WTC11 (cell line): ENCODE measurements at regions not wholly inside any gene's neighbourhood (a gene's known extent, or its start where the extent isn't known, plus 50 kb on each side); places are given as distances from the start of the nearest gene placed in this dataset.

Experiments used
- ATAC-seq: fragments of 200-7000 bp; cut with Tn5 transposase; 2 replicates; pipeline ENCODE4 v1.10.0; 2021; ENCODE audit warnings: mild to moderate bottlenecking, moderate library complexity
- CTCF ChIA-PET: fragments of 300-600 bp; sonication (Branson Sonifier 250); formaldehyde crosslinking; loops from one replicate; lab custom pipeline; 2021; ENCODE audit warnings: antibody characterized with exemption; lab: Charles Lee
- POLR2A ChIA-PET: fragments of 350-600 bp; sonication (Branson Sonifier 250); formaldehyde crosslinking; loops from one replicate; lab custom pipeline; 2021; ENCODE audit warnings: antibody characterized with exemption; lab: Charles Lee
- DNase-seq: peaks from one replicate; pipeline ENCODE4 v3.0.0; 2021; ENCODE audit warnings: low spot score
- H3K27ac Mint-ChIP-seq: 2 replicates; pipeline ENCODE4 v1.8.0; 2021; ENCODE audit warnings: mixed read lengths
- H3K27me3 Mint-ChIP-seq: 2 replicates; pipeline ENCODE4 v1.8.0; 2021; ENCODE audit warnings: low read depth, mild to moderate bottlenecking, moderate library complexity, mixed read lengths
- H3K36me3 Mint-ChIP-seq: 2 replicates; pipeline ENCODE4 v1.8.0; 2021; ENCODE audit warnings: mixed read lengths
- H3K4me1 Mint-ChIP-seq: 2 replicates; pipeline ENCODE4 v1.8.0; 2022; ENCODE audit warnings: mixed read lengths
- H3K4me3 Mint-ChIP-seq: 2 replicates; pipeline ENCODE4 v1.8.0; 2021; ENCODE audit warnings: mild to moderate bottlenecking, moderate library complexity, mixed read lengths
- H3K9me3 Mint-ChIP-seq: 2 replicates; pipeline ENCODE4 v1.8.0; 2021; ENCODE audit warnings: mixed read lengths
- GTF2I ChIP-seq: fragments of 250-450 bp; sonication (Bioruptor Pico); conservative IDR thresholded peaks from 2 replicates; pipeline ENCODE4 v1.4.0; 2021; ENCODE audit warnings: mild to moderate bottlenecking
- IRF2 ChIP-seq: sonication (generic); formaldehyde crosslinking; IDR thresholded peaks from 2 replicates; pipeline ENCODE4 v1.8.0; 2022; ENCODE audit warnings: low read depth, missing genetic modification reagents, borderline replicate concordance
- NR1H2 ChIP-seq: sonication (generic); formaldehyde crosslinking; IDR thresholded peaks from 2 replicates; pipeline ENCODE4 v1.9.0; 2021; ENCODE audit warnings: mild to moderate bottlenecking, moderate library complexity, missing genetic modification reagents
- NR3C1 ChIP-seq: sonication (generic); formaldehyde crosslinking; conservative IDR thresholded peaks from 2 replicates; pipeline ENCODE4 v1.8.1; 2023; ENCODE audit warnings: low read depth, mild to moderate bottlenecking, missing genetic modification reagents
- RELA ChIP-seq: sonication (generic); formaldehyde crosslinking; IDR thresholded peaks from 2 replicates; pipeline ENCODE4 v1.8.1; 2022; ENCODE audit warnings: missing genetic modification reagents, mild to moderate bottlenecking, borderline replicate concordance
- RORB ChIP-seq: fragments of 250-450 bp; sonication (Bioruptor Pico); IDR thresholded peaks from 2 replicates; pipeline ENCODE4 v1.9.0; 2021; ENCODE audit warnings: mild to moderate bottlenecking
- SOX15 ChIP-seq: fragments of 250-450 bp; sonication (Bioruptor Pico); IDR thresholded peaks from 2 replicates; pipeline ENCODE4 v1.9.0; 2021; ENCODE audit warnings: mild to moderate bottlenecking
- ZNF121 ChIP-seq: sonication (generic); formaldehyde crosslinking; IDR thresholded peaks from 2 replicates; pipeline ENCODE4 v1.8.0; 2023; ENCODE audit warnings: missing genetic modification reagents
- ZNF396 ChIP-seq: fragments of 250-450 bp; sonication (Bioruptor Pico); IDR thresholded peaks from 2 replicates; pipeline ENCODE4 v1.8.0; 2021; ENCODE audit warnings: mild to moderate bottlenecking, moderate library complexity, borderline replicate concordance
- ZNF671 ChIP-seq: fragments of 250-450 bp; sonication (Bioruptor Pico); IDR thresholded peaks from 2 replicates; pipeline ENCODE4 v1.8.0; 2021; ENCODE audit warnings: mild to moderate bottlenecking
- TF ChIP-seq, protein P1 (sequence below): fragments of 250-450 bp; sonication (Bioruptor Pico); conservative IDR thresholded peaks from 2 replicates; pipeline ENCODE4 v1.9.0; 2021; ENCODE audit warnings: mild to moderate bottlenecking
- TF ChIP-seq, protein P2 (sequence below): fragments of 250-450 bp; sonication (Bioruptor Pico); IDR thresholded peaks from 2 replicates; pipeline ENCODE4 v1.9.0; 2021; ENCODE audit warnings: mild to moderate bottlenecking, borderline replicate concordance
- TF ChIP-seq, protein P3 (sequence below): sonication (generic); formaldehyde crosslinking; IDR thresholded peaks from 2 replicates; pipeline ENCODE4 v1.8.1; 2022; ENCODE audit warnings: low read depth, missing genetic modification reagents, borderline replicate concordance
- TF ChIP-seq, protein P4 (sequence below): sonication (generic); formaldehyde crosslinking; IDR thresholded peaks from 2 replicates; pipeline ENCODE4 v1.8.1; 2023; ENCODE audit warnings: mild to moderate bottlenecking, missing genetic modification reagents
- TF ChIP-seq, protein P5 (sequence below): sonication (generic); formaldehyde crosslinking; conservative IDR thresholded peaks from 2 replicates; pipeline ENCODE4 v1.8.1; 2022; ENCODE audit warnings: mild to moderate bottlenecking, missing genetic modification reagents
- TF ChIP-seq, protein P6 (sequence below): sonication (generic); formaldehyde crosslinking; IDR thresholded peaks from 2 replicates; pipeline ENCODE4 v1.8.1; 2023; ENCODE audit warnings: mild to moderate bottlenecking, moderate library complexity, missing genetic modification reagents
- TF ChIP-seq, protein P7 (sequence below): fragments of 250-450 bp; sonication (Bioruptor Pico); IDR thresholded peaks from 2 replicates; pipeline ENCODE4 v1.9.0; 2021; ENCODE audit warnings: mild to moderate bottlenecking
- TF ChIP-seq, protein P8 (sequence below): fragments of 200-600 bp; IDR thresholded peaks from 2 replicates; pipeline ENCODE4 v1.8.0; 2022; ENCODE audit warnings: antibody characterized with exemption
- TF ChIP-seq, protein P9 (sequence below): sonication (generic); formaldehyde crosslinking; IDR thresholded peaks from 2 replicates; pipeline ENCODE4 v1.8.1; 2023; ENCODE audit warnings: mild to moderate bottlenecking, missing genetic modification reagents, moderate library complexity

DNA sequence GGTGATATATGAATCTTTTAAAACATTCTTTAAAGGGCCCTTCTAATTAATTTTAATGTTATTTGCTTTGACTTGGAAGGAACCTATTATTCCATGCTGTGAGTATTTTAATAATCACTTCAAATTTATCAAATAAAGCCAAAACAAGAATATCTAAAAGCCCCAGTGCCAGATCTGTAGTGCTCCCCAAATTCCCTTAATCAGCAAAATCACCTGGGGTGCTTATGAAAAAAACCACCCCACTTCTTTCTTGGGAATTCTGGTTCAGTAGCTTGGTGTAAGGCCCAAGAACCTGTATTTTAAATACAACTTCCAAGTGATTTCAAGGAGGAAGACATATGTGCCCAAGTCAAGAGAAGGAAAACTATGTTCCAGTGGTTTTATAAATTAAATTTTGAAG, 202.4 kb upstream of the OSR1 start (continued):
- TF ChIP-seq ZNF121 (CRISPR knock-in tag): no peak

DNA sequence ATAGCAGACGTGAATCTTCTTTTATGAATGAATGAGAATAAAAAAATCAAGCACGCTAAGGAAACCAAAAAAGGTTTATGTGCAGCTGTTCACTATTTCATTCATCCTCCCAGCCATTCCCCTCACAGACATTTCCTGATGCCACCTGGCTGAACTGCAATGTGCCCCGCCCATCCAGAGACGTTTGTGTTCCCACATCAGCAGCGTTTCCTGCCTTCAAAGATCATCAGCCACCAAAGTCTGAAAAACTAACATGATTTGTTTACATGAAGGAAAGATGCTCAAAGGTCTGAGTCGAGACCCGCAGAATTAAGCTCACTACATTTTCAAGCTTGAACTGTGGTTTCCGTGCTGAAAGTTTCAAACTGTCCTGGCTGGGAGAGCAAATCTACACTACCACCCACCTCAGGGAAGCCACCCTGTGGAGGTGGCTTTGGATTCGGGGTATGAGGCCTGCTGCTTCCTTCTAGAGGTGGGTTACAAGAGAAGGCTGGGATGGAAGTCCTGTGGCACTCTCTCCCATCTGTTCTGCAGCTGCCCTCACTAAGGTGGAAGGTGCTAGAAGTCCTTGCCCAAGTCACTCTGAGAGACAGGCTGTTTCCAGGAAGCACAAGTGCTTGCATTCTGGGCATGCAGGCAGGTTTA, 201.3 kb upstream of the OSR1 start:
- Mint-ChIP-seq H3K27ac (no peak overlapping the region), H3K27me3 (no peaks in the 10 kb centered on the region), H3K36me3 (no peaks in the 10 kb centered on the region), H3K4me3 (no peak overlapping the region), H3K4me1 (peaks cover 4% of the 10 kb centered on the region), H3K9me3 (no peaks in the 10 kb centered on the region)
- peak; percentile 58 for ATAC-seq
- ChIA-PET CTCF (no interaction called here), POLR2A (no interaction called here)
- TF ChIP-seq NR1H2 (CRISPR knock-in tag): no peak
- TF ChIP-seq, protein P1, sequence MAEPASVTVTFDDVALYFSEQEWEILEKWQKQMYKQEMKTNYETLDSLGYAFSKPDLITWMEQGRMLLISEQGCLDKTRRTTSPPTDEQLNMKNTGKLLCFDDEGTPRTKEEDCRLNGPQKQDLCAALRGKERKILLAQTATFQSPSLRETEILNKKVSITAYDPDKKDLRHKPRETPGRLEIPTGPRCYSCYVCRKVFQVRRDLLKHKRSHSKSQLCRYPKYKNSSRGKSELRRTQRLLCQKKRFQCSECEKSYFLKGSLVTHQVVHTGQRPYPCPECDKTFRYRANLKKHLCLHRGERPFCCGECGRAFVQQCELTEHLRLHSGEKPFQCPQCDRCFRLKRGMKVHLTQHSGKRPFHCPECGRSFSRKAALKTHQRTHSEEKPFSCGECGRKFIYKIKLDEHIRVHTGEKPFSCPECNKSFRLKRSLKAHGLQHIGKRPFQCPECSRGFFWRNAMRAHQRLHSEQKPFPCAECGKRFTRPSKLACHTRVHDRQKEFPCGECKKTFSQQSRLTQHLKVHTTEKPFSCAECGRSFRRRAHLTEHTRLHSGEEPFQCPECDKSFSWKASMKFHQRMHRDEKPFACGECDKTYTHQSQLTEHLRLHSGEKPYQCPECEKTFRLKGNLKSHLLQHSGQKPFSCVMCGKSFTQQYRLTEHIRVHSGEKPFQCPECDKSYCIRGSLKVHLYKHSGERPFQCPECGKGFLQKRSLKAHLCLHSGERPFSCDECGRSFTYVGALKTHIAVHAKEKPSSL: no peak
- TF ChIP-seq RORB (CRISPR knock-in tag): no peak
- TF ChIP-seq NR3C1: no peak
- TF ChIP-seq, protein P2, sequence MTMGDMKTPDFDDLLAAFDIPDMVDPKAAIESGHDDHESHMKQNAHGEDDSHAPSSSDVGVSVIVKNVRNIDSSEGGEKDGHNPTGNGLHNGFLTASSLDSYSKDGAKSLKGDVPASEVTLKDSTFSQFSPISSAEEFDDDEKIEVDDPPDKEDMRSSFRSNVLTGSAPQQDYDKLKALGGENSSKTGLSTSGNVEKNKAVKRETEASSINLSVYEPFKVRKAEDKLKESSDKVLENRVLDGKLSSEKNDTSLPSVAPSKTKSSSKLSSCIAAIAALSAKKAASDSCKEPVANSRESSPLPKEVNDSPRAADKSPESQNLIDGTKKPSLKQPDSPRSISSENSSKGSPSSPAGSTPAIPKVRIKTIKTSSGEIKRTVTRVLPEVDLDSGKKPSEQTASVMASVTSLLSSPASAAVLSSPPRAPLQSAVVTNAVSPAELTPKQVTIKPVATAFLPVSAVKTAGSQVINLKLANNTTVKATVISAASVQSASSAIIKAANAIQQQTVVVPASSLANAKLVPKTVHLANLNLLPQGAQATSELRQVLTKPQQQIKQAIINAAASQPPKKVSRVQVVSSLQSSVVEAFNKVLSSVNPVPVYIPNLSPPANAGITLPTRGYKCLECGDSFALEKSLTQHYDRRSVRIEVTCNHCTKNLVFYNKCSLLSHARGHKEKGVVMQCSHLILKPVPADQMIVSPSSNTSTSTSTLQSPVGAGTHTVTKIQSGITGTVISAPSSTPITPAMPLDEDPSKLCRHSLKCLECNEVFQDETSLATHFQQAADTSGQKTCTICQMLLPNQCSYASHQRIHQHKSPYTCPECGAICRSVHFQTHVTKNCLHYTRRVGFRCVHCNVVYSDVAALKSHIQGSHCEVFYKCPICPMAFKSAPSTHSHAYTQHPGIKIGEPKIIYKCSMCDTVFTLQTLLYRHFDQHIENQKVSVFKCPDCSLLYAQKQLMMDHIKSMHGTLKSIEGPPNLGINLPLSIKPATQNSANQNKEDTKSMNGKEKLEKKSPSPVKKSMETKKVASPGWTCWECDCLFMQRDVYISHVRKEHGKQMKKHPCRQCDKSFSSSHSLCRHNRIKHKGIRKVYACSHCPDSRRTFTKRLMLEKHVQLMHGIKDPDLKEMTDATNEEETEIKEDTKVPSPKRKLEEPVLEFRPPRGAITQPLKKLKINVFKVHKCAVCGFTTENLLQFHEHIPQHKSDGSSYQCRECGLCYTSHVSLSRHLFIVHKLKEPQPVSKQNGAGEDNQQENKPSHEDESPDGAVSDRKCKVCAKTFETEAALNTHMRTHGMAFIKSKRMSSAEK (CRISPR knock-in tag): no peak
- TF ChIP-seq IRF2 (CRISPR knock-in tag): no peak
- TF ChIP-seq, protein P3, sequence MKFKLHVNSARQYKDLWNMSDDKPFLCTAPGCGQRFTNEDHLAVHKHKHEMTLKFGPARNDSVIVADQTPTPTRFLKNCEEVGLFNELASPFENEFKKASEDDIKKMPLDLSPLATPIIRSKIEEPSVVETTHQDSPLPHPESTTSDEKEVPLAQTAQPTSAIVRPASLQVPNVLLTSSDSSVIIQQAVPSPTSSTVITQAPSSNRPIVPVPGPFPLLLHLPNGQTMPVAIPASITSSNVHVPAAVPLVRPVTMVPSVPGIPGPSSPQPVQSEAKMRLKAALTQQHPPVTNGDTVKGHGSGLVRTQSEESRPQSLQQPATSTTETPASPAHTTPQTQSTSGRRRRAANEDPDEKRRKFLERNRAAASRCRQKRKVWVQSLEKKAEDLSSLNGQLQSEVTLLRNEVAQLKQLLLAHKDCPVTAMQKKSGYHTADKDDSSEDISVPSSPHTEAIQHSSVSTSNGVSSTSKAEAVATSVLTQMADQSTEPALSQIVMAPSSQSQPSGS (CRISPR knock-in tag): no peak
- no peak for TF ChIP-seq ZNF396 (CRISPR knock-in tag)
- no peak for DNase-seq

DNA sequence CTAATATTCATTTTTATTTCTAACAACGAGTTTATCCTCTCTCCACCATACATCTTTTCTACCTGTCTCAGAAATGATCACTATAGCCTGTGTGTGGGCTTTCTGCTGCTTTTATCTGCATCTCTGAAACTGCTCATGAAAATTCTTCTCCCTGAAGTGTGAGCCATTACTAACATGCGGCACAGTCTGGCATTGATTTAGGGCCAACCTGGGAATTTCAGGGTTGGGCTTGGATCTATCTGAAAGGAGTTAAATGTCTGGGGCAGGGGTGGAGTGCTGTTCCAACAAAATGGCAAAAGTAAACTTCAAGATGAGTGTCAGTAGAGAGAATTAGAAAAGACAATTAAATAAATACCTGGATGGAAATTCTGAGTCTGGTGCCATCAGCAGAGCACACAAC, 198.2 kb upstream of the OSR1 start:
- DNase-seq: no peak
- no peak overlapping the region for H3K27ac Mint-ChIP-seq
- no peaks in the 10 kb centered on the region for H3K36me3 Mint-ChIP-seq
- H3K4me1 Mint-ChIP-seq: peaks cover 4% of the 10 kb centered on the region
- no peaks in the 10 kb centered on the region; the same call in 1 of the 2 replicates for H3K27me3 Mint-ChIP-seq
- no peaks in the 10 kb centered on the region for H3K9me3 Mint-ChIP-seq
- no peak overlapping the region for H3K4me3 Mint-ChIP-seq
- CTCF ChIA-PET: no interaction called here
- ATAC-seq: no peak
- POLR2A ChIA-PET: no interaction called here
- TF ChIP-seq, protein P4, sequence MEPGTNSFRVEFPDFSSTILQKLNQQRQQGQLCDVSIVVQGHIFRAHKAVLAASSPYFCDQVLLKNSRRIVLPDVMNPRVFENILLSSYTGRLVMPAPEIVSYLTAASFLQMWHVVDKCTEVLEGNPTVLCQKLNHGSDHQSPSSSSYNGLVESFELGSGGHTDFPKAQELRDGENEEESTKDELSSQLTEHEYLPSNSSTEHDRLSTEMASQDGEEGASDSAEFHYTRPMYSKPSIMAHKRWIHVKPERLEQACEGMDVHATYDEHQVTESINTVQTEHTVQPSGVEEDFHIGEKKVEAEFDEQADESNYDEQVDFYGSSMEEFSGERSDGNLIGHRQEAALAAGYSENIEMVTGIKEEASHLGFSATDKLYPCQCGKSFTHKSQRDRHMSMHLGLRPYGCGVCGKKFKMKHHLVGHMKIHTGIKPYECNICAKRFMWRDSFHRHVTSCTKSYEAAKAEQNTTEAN (CRISPR knock-in tag): no peak
- TF ChIP-seq GTF2I (CRISPR knock-in tag): no peak
- TF ChIP-seq, protein P5, sequence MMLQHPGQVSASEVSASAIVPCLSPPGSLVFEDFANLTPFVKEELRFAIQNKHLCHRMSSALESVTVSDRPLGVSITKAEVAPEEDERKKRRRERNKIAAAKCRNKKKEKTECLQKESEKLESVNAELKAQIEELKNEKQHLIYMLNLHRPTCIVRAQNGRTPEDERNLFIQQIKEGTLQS (CRISPR knock-in tag): no peak
- TF ChIP-seq, protein P6, sequence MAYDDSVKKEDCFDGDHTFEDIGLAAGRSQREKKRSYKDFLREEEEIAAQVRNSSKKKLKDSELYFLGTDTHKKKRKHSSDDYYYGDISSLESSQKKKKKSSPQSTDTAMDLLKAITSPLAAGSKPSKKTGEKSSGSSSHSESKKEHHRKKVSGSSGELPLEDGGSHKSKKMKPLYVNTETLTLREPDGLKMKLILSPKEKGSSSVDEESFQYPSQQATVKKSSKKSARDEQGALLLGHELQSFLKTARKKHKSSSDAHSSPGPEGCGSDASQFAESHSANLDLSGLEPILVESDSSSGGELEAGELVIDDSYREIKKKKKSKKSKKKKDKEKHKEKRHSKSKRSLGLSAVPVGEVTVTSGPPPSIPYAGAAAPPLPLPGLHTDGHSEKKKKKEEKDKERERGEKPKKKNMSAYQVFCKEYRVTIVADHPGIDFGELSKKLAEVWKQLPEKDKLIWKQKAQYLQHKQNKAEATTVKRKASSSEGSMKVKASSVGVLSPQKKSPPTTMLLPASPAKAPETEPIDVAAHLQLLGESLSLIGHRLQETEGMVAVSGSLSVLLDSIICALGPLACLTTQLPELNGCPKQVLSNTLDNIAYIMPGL: no peak
- no peak for TF ChIP-seq RELA (CRISPR knock-in tag)
- TF ChIP-seq, protein P7, sequence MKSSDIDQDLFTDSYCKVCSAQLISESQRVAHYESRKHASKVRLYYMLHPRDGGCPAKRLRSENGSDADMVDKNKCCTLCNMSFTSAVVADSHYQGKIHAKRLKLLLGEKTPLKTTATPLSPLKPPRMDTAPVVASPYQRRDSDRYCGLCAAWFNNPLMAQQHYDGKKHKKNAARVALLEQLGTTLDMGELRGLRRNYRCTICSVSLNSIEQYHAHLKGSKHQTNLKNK (CRISPR knock-in tag): no peak
- TF ChIP-seq ZNF671 (CRISPR knock-in tag): no peak
- TF ChIP-seq SOX15 (CRISPR knock-in tag): no peak
- TF ChIP-seq, protein P8, sequence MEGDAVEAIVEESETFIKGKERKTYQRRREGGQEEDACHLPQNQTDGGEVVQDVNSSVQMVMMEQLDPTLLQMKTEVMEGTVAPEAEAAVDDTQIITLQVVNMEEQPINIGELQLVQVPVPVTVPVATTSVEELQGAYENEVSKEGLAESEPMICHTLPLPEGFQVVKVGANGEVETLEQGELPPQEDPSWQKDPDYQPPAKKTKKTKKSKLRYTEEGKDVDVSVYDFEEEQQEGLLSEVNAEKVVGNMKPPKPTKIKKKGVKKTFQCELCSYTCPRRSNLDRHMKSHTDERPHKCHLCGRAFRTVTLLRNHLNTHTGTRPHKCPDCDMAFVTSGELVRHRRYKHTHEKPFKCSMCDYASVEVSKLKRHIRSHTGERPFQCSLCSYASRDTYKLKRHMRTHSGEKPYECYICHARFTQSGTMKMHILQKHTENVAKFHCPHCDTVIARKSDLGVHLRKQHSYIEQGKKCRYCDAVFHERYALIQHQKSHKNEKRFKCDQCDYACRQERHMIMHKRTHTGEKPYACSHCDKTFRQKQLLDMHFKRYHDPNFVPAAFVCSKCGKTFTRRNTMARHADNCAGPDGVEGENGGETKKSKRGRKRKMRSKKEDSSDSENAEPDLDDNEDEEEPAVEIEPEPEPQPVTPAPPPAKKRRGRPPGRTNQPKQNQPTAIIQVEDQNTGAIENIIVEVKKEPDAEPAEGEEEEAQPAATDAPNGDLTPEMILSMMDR: no peak
- TF ChIP-seq, protein P9, sequence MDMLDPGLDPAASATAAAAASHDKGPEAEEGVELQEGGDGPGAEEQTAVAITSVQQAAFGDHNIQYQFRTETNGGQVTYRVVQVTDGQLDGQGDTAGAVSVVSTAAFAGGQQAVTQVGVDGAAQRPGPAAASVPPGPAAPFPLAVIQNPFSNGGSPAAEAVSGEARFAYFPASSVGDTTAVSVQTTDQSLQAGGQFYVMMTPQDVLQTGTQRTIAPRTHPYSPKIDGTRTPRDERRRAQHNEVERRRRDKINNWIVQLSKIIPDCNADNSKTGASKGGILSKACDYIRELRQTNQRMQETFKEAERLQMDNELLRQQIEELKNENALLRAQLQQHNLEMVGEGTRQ (CRISPR knock-in tag): no peak
